ENCODE measurements at regions not wholly inside any gene's neighbourhood (a gene's known extent, or its start where the extent isn't known, plus 50 kb on each side); places are given as distances from the start of the nearest gene placed in this dataset.

GRCh38 chr2:240305369-240305962, 130.0 kb upstream of the GPC1 start:
- Histone ChIP-seq H3K4me3 (ENCODE audit: low read length) (no peak overlapping the region), H4K20me1 (ENCODE audit: control insufficient read depth, insufficient read depth, low read depth, low read length) (no peaks in the 10 kb centered on the region), H3K9me3 (ENCODE audit: control insufficient read depth, insufficient read depth, low read length) (peaks cover 7% of the 10 kb centered on the region; the same call in 1 of the 2 replicates), H3K79me2 (ENCODE audit: control insufficient read depth, low read length) (no peaks in the 10 kb centered on the region), H3F3A (ENCODE audit: control insufficient read depth, insufficient read depth) (no peaks in the 10 kb centered on the region), H3K4me1 (ENCODE audit: control insufficient read depth, low read length) (no peaks in the 10 kb centered on the region), H3K36me3 (ENCODE audit: control insufficient read depth, low read length) (no peaks in the 10 kb centered on the region), H3K27me3 (ENCODE audit: control insufficient read depth, low read length) (no peaks in the 10 kb centered on the region), H3K9me2 (replicated peaks; ENCODE audit: control insufficient read depth, low read length) (no peaks in the 10 kb centered on the region), H3K4me2 (ENCODE audit: low read length) (no peak overlapping the region), H3K27ac (ENCODE audit: low read depth, low read length) (no peak overlapping the region)
- TF ChIP-seq EZH2phosphoT487 (IDR thresholded peaks at IDR 0.05; ENCODE audit: borderline replicate concordance, low read length) = no peak
- TF ChIP-seq, protein P1, sequence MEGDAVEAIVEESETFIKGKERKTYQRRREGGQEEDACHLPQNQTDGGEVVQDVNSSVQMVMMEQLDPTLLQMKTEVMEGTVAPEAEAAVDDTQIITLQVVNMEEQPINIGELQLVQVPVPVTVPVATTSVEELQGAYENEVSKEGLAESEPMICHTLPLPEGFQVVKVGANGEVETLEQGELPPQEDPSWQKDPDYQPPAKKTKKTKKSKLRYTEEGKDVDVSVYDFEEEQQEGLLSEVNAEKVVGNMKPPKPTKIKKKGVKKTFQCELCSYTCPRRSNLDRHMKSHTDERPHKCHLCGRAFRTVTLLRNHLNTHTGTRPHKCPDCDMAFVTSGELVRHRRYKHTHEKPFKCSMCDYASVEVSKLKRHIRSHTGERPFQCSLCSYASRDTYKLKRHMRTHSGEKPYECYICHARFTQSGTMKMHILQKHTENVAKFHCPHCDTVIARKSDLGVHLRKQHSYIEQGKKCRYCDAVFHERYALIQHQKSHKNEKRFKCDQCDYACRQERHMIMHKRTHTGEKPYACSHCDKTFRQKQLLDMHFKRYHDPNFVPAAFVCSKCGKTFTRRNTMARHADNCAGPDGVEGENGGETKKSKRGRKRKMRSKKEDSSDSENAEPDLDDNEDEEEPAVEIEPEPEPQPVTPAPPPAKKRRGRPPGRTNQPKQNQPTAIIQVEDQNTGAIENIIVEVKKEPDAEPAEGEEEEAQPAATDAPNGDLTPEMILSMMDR (IDR thresholded peaks at IDR 0.05; ENCODE audit: low read depth, low read length, poor library complexity, severe bottlenecking) = no peak

GRCh38 chr2:240306185-240306584, 129.3 kb upstream of the GPC1 start:
- Histone ChIP-seq H3K36me3 (ENCODE audit: control insufficient read depth, low read length) (no peaks in the 10 kb centered on the region), H3K4me1 (ENCODE audit: control insufficient read depth, low read length) (no peaks in the 10 kb centered on the region), H3K27ac (ENCODE audit: low read depth, low read length) (no peak overlapping the region), H3K9me3 (ENCODE audit: control insufficient read depth, insufficient read depth, low read length) (peaks cover 7% of the 10 kb centered on the region; the same call in 1 of the 2 replicates), H4K20me1 (ENCODE audit: control insufficient read depth, insufficient read depth, low read depth, low read length) (no peaks in the 10 kb centered on the region), H3K9me2 (replicated peaks; ENCODE audit: control insufficient read depth, low read length) (no peaks in the 10 kb centered on the region), H3K4me2 (ENCODE audit: low read length) (no peak overlapping the region), H3K27me3 (ENCODE audit: control insufficient read depth, low read length) (no peaks in the 10 kb centered on the region), H3K4me3 (ENCODE audit: low read length) (no peak overlapping the region), H3K79me2 (ENCODE audit: control insufficient read depth, low read length) (no peaks in the 10 kb centered on the region), H3F3A (ENCODE audit: control insufficient read depth, insufficient read depth) (no peaks in the 10 kb centered on the region)
- TF ChIP-seq, protein P1 (IDR thresholded peaks at IDR 0.05; ENCODE audit: low read depth, low read length, poor library complexity, severe bottlenecking) = no peak
- no peak for TF ChIP-seq EZH2phosphoT487 (IDR thresholded peaks at IDR 0.05; ENCODE audit: borderline replicate concordance, low read length)

- no peaks in the 10 kb centered on the region for H3K79me2 ChIP-seq (ENCODE audit: control insufficient read depth, low read length)
- TF ChIP-seq, protein P1 (IDR thresholded peaks at IDR 0.05; ENCODE audit: low read depth, low read length, poor library complexity, severe bottlenecking) = no peak
- no peak for TF ChIP-seq EZH2phosphoT487 (IDR thresholded peaks at IDR 0.05; ENCODE audit: borderline replicate concordance, low read length)
- no peak overlapping the region for H3K4me2 ChIP-seq (ENCODE audit: low read length)
- no peaks in the 10 kb centered on the region for H4K20me1 ChIP-seq (ENCODE audit: control insufficient read depth, insufficient read depth, low read depth, low read length)
- H3K27me3 ChIP-seq (ENCODE audit: control insufficient read depth, low read length) = no peaks in the 10 kb centered on the region
- H3K4me1 ChIP-seq (ENCODE audit: control insufficient read depth, low read length) = no peaks in the 10 kb centered on the region
- H3K36me3 ChIP-seq (ENCODE audit: control insufficient read depth, low read length) = no peaks in the 10 kb centered on the region
- peaks cover 7% of the 10 kb centered on the region; the same call in 1 of the 2 replicates for H3K9me3 ChIP-seq (ENCODE audit: control insufficient read depth, insufficient read depth, low read length)
- H3K9me2 ChIP-seq (replicated peaks; ENCODE audit: control insufficient read depth, low read length) = no peaks in the 10 kb centered on the region
- no peaks in the 10 kb centered on the region for H3F3A ChIP-seq (ENCODE audit: control insufficient read depth, insufficient read depth)
- no peak overlapping the region for H3K4me3 ChIP-seq (ENCODE audit: low read length)
- H3K27ac ChIP-seq (ENCODE audit: low read depth, low read length) = no peak overlapping the region
These were observed 127.3 kb upstream of the GPC1 start for GRCh38 chr2:240308111-240308651.

Measured in DOHH2 (cell line).